ENCODE measurements at regions not wholly inside any gene's neighbourhood (a gene's known extent, or its start where the extent isn't known, plus 50 kb on each side); places are given as distances from the start of the nearest gene placed in this dataset.

DNA sequence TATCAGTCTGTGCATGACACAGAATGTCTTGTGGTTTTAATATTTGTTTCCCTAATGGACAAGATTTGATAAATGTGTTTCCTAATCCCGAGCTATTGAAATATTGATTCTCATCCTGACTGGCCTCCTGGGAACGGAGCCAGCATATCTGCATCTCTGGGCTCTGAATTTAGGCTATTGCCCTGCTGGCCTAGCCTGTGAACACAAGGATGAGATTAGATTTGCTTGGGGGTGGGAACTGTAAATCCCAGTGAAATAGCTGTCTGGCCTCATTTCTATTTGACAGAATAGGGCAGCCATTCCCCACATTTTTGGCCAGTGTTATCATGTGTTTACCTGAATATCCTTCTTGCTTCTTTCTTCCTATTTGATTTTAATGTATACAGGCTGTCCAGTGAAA lies 198.4 kb upstream of the SOX4 start:
- TF ChIP-seq POLR2AphosphoS5 (IDR thresholded peaks at IDR 0.05; ENCODE audit: low read depth, low read length) (no peak), POLR2A (IDR thresholded peaks at IDR 0.05; ENCODE audit: low read depth, low read length) (no peak), TAF1 (IDR thresholded peaks at IDR 0.05; ENCODE audit: borderline replicate concordance, low read depth, low read length) (no peak)
